HCT116 (cell line): ENCODE measurements at regions not wholly inside any gene's neighbourhood (a gene's known extent, or its start where the extent isn't known, plus 50 kb on each side); places are given as distances from the start of the nearest gene placed in this dataset.

Source experiments
- ATAC-seq: fragments of 200-7000 bp; cut with Tn5 transposase; 2 replicates; pipeline ENCODE4 v1.9.1; 2020; ENCODE audit warnings: mild to moderate bottlenecking, moderate library complexity
- BruUV-seq: library from RNA; stranded (reverse); fragments of 400-500 nt; replicated peaks from 2 replicates; lab custom pipeline; 2021; lab: Mats Ljungman, UMichigan
- CTCF ChIA-PET: fragments of 300-600 bp; sonication (Branson Sonifier 250); formaldehyde crosslinking; loops from one replicate; lab custom pipeline; 2021; ENCODE audit warnings: antibody characterized with exemption; lab: Charles Lee
- POLR2A ChIA-PET: fragments of 300-600, 350-600 bp; sonication (Branson Sonifier 250); formaldehyde crosslinking; loops from one replicate; lab custom pipeline; 2021; ENCODE audit warnings: antibody characterized with exemption; lab: Charles Lee
- RAD21 ChIA-PET, 2 experiments: fragments of 300-600 bp; sonication (Branson Sonifier 250); formaldehyde crosslinking; loops; one replicate each; lab custom pipeline; 2023; ENCODE audit warnings: low total read pairs in 2 of 2; ENCODE audit not compliant: uncharacterized antibody in 2 of 2, unreplicated experiment in 2 of 2, low non-redundant PET in 1 of 2; lab: Charles Lee
- DNase-seq: peaks from one replicate; pipeline ENCODE4 v3.0.0-alpha.2; 2010; ENCODE audit warnings: low read depth, low spot score
- H2AFZ ChIP-seq: fragments of 200-600 bp; shearing (Covaris generic), sonication (generic); 2 replicates; pipeline ENCODE4 v1.6.1; 2017; ENCODE audit warnings: low read depth, mixed run types, mixed read lengths, antibody characterized with exemption, low read length; ENCODE audit not compliant: poor library complexity, severe bottlenecking
- H3K27ac ChIP-seq: 2 replicates; pipeline ENCODE4 v1.5.1; 2012; ENCODE audit warnings: low read depth, low read length
- H3K27me3 ChIP-seq: fragments of 200-600 bp; sonication (generic); 2 replicates; pipeline ENCODE4 v1.6.1; 2016; ENCODE audit warnings: mixed run types, low read length, mixed read lengths; ENCODE audit not compliant: insufficient read depth
- H3K36me3 ChIP-seq, 2 experiments: fragments of 200-500 bp in 1 of 2; fragments of 200-600 bp in 1 of 2; sonication (Bioruptor generic) in 1 of 2; sonication (generic) in 1 of 2; 2 replicates each; pipeline versions ENCODE4 v1.5.1 to v1.6.1; 2014 to 2016; ENCODE audit warnings: low read length in 2 of 2, inconsistent platforms in 1 of 2, mixed read lengths in 1 of 2, mixed run types in 1 of 2; ENCODE audit not compliant: insufficient read depth in 2 of 2, control insufficient read depth in 1 of 2
- H3K4me1 ChIP-seq, 2 experiments: fragments of 200-600 bp in 1 of 2; sonication (generic) in 1 of 2; 2 replicates each; pipeline versions ENCODE4 v1.5.1 to v1.6.1; 2012 to 2017; ENCODE audit warnings: low read length in 2 of 2, inconsistent platforms in 1 of 2, mild to moderate bottlenecking in 1 of 2, mixed read lengths in 1 of 2, mixed run types in 1 of 2, moderate library complexity in 1 of 2; ENCODE audit not compliant: insufficient read depth in 2 of 2, control insufficient read depth in 1 of 2
- H3K4me2 ChIP-seq: fragments of 200-600 bp; sonication (generic); 2 replicates; pipeline ENCODE4 v1.6.1; 2017; ENCODE audit warnings: mixed run types, low read length, mixed read lengths
- H3K4me3 ChIP-seq, 2 experiments: fragments of 200-600 bp in 1 of 2; sonication (generic) in 1 of 2; replicated peaks in 1 of 2; 2 replicates each; pipeline ENCODE4 v1.5.1; 2011 to 2016; ENCODE audit warnings: low read length in 2 of 2, control low read depth in 1 of 2, low read depth in 1 of 2, mild to moderate bottlenecking in 1 of 2, mixed read lengths in 1 of 2, mixed run types in 1 of 2
- H3K79me2 ChIP-seq: fragments of 200-600 bp; sonication (generic); 2 replicates; pipeline ENCODE4 v1.6.1; 2017; ENCODE audit warnings: mild to moderate bottlenecking, mixed run types, low read length, moderate library complexity, mixed read lengths; ENCODE audit not compliant: insufficient read depth
- H3K9ac ChIP-seq: fragments of 200-600 bp; sonication (generic); 2 replicates; pipeline ENCODE4 v1.6.1; 2016; ENCODE audit warnings: low read length, mixed read lengths
- H3K9me2 ChIP-seq: fragments of 200-600 bp; sonication (generic), shearing (Covaris generic); 2 replicates; pipeline ENCODE4 v1.6.1; 2017; ENCODE audit warnings: mixed run types, mild to moderate bottlenecking, moderate library complexity; ENCODE audit not compliant: insufficient read depth
- H3K9me3 ChIP-seq, 2 experiments: fragments of 200-500 bp in 1 of 2; fragments of 200-600 bp in 1 of 2; sonication (Bioruptor generic) in 1 of 2; sonication (generic) in 1 of 2; 2 replicates each; pipeline ENCODE4 v1.6.1; 2014 to 2017; ENCODE audit warnings: low read length in 2 of 2, mixed read lengths in 2 of 2, inconsistent platforms in 1 of 2, low read depth in 1 of 2, mild to moderate bottlenecking in 1 of 2, mixed run types in 1 of 2, moderate library complexity in 1 of 2; ENCODE audit not compliant: control insufficient read depth in 1 of 2, insufficient read depth in 1 of 2
- H4K20me1 ChIP-seq: fragments of 200-600 bp; sonication (generic), shearing (Covaris generic); 2 replicates; pipeline ENCODE4 v1.6.1; 2017; ENCODE audit warnings: mixed run types, mild to moderate bottlenecking, moderate library complexity; ENCODE audit not compliant: insufficient read depth
- CBX3 ChIP-seq: IDR thresholded peaks from 2 replicates; pipeline ENCODE4 v1.6.1; 2012; ENCODE audit warnings: low read depth
- EZH2 ChIP-seq: fragments of 200-600 bp; sonication (generic); IDR thresholded peaks from 2 replicates; pipeline ENCODE4 v1.6.1; 2017; ENCODE audit warnings: antibody characterized with exemption, mixed run types
- FOSL1 ChIP-seq: IDR thresholded peaks from 2 replicates; pipeline ENCODE4 v1.6.1; 2012; ENCODE audit warnings: low read depth
- JUND ChIP-seq: IDR thresholded peaks from 2 replicates; pipeline ENCODE4 v1.6.1; 2012
- MAX ChIP-seq: IDR thresholded peaks from 2 replicates; pipeline ENCODE4 v1.6.1; 2012
- POLR2A ChIP-seq: IDR thresholded peaks from 2 replicates; pipeline ENCODE4 v1.7.0; 2011; ENCODE audit warnings: borderline replicate concordance; ENCODE audit not compliant: insufficient read depth, insufficient read length; ENCODE audit errors: extremely low read depth
- RAD21 ChIP-seq: IDR thresholded peaks from 2 replicates; pipeline ENCODE4 v1.6.1; 2012; ENCODE audit warnings: low read depth, mild to moderate bottlenecking
- REST ChIP-seq: IDR thresholded peaks from 2 replicates; pipeline ENCODE4 v1.6.1; 2012; ENCODE audit warnings: low read depth
- SP1 ChIP-seq: IDR thresholded peaks from 2 replicates; pipeline ENCODE4 v1.6.1; 2012; ENCODE audit warnings: low read depth
- ZNF274 ChIP-seq: fragments of 200-500 bp; sonication (Bioruptor generic); IDR thresholded peaks from 2 replicates; pipeline ENCODE4 v1.6.1; 2014; ENCODE audit warnings: mild to moderate bottlenecking, low read depth, low read length, inconsistent platforms
- intact Hi-C: fragments of 100-400 bp; cut with micrococcal nuclease; formaldehyde crosslinking; loops from 2 replicates; pipeline ENCODE4 v1.10.0; 2022

- ChIA-PET RAD21 (no interaction called here), POLR2A (no interaction called here), CTCF (no interaction called here)
- no peak overlapping the region for H2AFZ ChIP-seq
- peaks cover 0 to 7% of the 10 kb centered on the region in 2 experiments; a peak in 2 of 4 replicates for H3K4me1 ChIP-seq
- H3K79me2 ChIP-seq, result no peaks in the 10 kb centered on the region
- H3K36me3 ChIP-seq, result no peaks in the 10 kb centered on the region
- no peaks in the 10 kb centered on the region for H3K27me3 ChIP-seq
- H3K27ac ChIP-seq, result no peak overlapping the region
- no peak for ATAC-seq
- H3K4me3 ChIP-seq, result no peak overlapping the region
- no peak for TF ChIP-seq POLR2A
- TF ChIP-seq EZH2, result no peak
- TF ChIP-seq JUND, result no peak
- no peak for TF ChIP-seq RAD21
- no peak for TF ChIP-seq FOSL1
- no peak for TF ChIP-seq MAX
- TF ChIP-seq SP1, result no peak
- TF ChIP-seq CBX3, result no peak
- TF ChIP-seq REST, result no peak
- no peak for TF ChIP-seq ZNF274
- no peaks in the 10 kb centered on the region for H3K9me2 ChIP-seq
- H3K9me3 ChIP-seq, result peaks cover 0 to 3% of the 10 kb centered on the region in 2 experiments; a peak in 1 of 4 replicates
- BruUV-seq, result no TSS peak
- DNase-seq, result no peak
- intact Hi-C loops, result no loop called here
- H4K20me1 ChIP-seq, result no peaks in the 10 kb centered on the region
- no peak overlapping the region for H3K4me2 ChIP-seq
- no peak overlapping the region for H3K9ac ChIP-seq
Observed at GRCh38 chr1:81729239-81729638, 71.5 kb upstream of the ADGRL2 start.
